ENCODE measurements at regions not wholly inside any gene's neighbourhood (a gene's known extent, or its start where the extent isn't known, plus 50 kb on each side); places are given as distances from the start of the nearest gene placed in this dataset.

DNA sequence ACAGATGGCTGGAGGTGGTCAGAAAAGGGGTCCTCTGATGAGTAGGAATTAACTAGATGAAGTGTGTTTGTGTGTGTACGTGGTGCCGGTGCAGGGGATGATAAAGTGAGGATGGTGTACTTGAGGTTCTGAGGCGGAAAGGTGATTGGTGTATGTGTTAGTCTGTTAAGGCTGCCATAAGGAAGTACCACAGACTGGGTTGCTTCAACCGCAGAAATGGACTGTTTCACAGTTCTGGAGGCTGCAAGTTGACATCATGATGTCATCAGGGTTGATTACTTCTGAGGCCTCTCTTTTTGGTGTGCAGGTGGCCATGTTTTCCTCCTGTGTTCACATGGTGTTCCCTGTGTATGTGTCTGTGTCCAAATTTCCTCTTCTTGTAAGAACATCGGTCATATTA, 202.4 kb upstream of the RGMA start (continued):
- TF ChIP-seq, protein P1, sequence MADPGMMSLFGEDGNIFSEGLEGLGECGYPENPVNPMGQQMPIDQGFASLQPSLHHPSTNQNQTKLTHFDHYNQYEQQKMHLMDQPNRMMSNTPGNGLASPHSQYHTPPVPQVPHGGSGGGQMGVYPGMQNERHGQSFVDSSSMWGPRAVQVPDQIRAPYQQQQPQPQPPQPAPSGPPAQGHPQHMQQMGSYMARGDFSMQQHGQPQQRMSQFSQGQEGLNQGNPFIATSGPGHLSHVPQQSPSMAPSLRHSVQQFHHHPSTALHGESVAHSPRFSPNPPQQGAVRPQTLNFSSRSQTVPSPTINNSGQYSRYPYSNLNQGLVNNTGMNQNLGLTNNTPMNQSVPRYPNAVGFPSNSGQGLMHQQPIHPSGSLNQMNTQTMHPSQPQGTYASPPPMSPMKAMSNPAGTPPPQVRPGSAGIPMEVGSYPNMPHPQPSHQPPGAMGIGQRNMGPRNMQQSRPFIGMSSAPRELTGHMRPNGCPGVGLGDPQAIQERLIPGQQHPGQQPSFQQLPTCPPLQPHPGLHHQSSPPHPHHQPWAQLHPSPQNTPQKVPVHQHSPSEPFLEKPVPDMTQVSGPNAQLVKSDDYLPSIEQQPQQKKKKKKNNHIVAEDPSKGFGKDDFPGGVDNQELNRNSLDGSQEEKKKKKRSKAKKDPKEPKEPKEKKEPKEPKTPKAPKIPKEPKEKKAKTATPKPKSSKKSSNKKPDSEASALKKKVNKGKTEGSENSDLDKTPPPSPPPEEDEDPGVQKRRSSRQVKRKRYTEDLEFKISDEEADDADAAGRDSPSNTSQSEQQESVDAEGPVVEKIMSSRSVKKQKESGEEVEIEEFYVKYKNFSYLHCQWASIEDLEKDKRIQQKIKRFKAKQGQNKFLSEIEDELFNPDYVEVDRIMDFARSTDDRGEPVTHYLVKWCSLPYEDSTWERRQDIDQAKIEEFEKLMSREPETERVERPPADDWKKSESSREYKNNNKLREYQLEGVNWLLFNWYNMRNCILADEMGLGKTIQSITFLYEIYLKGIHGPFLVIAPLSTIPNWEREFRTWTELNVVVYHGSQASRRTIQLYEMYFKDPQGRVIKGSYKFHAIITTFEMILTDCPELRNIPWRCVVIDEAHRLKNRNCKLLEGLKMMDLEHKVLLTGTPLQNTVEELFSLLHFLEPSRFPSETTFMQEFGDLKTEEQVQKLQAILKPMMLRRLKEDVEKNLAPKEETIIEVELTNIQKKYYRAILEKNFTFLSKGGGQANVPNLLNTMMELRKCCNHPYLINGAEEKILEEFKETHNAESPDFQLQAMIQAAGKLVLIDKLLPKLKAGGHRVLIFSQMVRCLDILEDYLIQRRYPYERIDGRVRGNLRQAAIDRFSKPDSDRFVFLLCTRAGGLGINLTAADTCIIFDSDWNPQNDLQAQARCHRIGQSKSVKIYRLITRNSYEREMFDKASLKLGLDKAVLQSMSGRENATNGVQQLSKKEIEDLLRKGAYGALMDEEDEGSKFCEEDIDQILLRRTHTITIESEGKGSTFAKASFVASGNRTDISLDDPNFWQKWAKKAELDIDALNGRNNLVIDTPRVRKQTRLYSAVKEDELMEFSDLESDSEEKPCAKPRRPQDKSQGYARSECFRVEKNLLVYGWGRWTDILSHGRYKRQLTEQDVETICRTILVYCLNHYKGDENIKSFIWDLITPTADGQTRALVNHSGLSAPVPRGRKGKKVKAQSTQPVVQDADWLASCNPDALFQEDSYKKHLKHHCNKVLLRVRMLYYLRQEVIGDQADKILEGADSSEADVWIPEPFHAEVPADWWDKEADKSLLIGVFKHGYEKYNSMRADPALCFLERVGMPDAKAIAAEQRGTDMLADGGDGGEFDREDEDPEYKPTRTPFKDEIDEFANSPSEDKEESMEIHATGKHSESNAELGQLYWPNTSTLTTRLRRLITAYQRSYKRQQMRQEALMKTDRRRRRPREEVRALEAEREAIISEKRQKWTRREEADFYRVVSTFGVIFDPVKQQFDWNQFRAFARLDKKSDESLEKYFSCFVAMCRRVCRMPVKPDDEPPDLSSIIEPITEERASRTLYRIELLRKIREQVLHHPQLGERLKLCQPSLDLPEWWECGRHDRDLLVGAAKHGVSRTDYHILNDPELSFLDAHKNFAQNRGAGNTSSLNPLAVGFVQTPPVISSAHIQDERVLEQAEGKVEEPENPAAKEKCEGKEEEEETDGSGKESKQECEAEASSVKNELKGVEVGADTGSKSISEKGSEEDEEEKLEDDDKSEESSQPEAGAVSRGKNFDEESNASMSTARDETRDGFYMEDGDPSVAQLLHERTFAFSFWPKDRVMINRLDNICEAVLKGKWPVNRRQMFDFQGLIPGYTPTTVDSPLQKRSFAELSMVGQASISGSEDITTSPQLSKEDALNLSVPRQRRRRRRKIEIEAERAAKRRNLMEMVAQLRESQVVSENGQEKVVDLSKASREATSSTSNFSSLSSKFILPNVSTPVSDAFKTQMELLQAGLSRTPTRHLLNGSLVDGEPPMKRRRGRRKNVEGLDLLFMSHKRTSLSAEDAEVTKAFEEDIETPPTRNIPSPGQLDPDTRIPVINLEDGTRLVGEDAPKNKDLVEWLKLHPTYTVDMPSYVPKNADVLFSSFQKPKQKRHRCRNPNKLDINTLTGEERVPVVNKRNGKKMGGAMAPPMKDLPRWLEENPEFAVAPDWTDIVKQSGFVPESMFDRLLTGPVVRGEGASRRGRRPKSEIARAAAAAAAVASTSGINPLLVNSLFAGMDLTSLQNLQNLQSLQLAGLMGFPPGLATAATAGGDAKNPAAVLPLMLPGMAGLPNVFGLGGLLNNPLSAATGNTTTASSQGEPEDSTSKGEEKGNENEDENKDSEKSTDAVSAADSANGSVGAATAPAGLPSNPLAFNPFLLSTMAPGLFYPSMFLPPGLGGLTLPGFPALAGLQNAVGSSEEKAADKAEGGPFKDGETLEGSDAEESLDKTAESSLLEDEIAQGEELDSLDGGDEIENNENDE (IDR thresholded peaks at IDR 0.05; ENCODE audit: insufficient replicate concordance, low read length): no peak
- TF ChIP-seq CEBPB (IDR thresholded peaks at IDR 0.05; ENCODE audit: low read depth, low read length): no peak
- TF ChIP-seq SIX5 (IDR thresholded peaks at IDR 0.05; ENCODE audit: low read depth, low read length): no peak

All from H1 (cell line).